Fibroblast of skin of left quadriceps (primary cell): ENCODE measurements at regions not wholly inside any gene's neighbourhood (a gene's known extent, or its start where the extent isn't known, plus 50 kb on each side); places are given as distances from the start of the nearest gene placed in this dataset.
A peak's percentile ranks its signal among the peaks of the same experiment; 100 is the strongest.
"Not testable (repeated sequence)": the region's sequence is repeated elsewhere in the genome, so short reads cannot be mapped to it uniquely, and the experiment has no call there.

Experiments used
- DNase-seq, 2 experiments: peaks; one replicate each; pipeline ENCODE4 v3.0.0-alpha.2; 2013; ENCODE audit warnings: low read depth in 2 of 2

DNA sequence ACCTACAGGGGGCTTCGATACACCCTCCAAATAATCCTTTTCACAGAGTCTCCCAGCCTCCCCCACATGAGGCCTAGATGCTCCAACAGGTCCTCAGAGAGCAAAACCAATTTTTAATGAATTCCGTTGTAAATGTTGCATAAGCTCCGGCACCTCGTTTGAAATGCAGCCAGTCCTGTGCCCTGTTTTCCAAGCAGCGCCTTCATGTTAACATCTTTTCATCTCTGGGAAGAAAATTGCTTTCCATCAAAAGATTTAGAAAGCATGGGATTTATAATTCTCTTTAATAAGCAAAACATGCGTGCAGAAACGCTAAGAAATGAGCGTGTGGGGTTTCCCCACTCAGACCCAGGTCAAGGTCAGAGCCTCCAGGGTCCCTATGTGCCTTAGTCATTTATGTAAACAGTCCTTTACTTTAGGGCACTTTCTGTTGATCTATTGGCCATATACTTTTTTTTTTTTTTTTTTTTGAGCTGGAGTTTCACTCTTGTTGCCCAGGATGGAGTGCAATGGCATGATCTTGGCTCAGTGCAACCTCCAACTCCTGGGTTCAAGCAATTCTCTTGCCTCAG lies 177.5 kb upstream of the S1PR3 start:
- DNase-seq: no peak

DNA sequence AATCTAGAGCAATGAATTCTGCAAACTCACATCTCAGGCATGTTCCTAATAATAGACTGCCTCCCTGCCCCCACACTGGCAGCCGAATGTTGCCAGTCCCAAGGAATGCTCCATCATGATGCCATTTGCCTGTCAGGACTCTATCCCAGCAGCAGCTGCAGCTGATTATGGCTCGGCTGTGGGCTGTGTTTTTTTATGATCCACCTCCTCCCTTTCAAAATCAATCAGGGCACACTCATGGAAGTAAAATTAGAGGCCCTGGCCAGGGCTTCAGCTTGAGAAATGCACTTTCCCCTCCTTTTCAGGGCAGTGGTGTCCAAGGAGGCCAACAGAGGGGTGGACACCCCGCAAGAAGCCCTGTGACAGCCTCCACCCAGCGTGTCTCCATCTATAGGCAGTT lies 176.7 kb upstream of the S1PR3 start:
- DNase-seq: peak; percentile 75 to 78

DNA sequence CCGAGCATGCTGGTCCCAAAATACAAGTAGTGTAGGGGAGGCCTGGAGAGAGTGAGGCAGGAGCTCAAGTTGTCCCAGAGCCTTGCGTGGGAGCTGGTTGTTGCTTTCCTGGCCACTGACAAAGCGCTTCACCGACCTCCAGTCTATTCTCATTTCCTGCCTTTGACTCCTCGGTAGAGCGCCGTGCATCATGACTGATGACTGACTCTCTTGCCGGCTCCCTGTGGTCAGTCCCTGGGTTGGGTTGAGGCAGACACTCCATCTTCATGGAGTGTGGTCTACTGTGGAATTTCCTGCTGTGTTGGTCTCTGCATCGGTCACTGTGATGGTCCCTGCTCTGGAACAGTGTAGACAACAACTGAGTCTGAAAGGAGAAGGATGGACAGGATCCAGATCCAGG lies 175.1 kb upstream of the S1PR3 start:
- DNase-seq: no peak

DNA sequence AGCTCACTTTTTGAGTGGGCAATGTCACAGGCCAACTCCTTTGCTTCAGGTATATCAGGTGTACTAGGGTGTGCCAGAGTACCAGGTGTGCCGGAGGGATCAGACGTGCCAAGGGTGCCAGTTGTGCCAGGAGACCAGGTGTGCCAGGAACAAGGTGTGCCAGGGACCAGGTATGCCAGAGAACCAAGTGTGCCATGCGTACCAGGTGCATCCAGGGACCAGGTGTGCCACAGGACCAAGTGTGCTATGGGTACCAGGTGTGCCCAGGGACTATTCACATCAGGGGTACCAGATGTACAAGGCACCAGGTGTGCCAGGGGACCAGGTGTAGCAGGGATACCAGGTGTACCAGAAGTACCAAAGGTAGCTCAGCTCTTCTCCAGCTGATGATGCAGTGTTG lies 174.7 kb upstream of the S1PR3 start:
- DNase-seq: no peak

DNA sequence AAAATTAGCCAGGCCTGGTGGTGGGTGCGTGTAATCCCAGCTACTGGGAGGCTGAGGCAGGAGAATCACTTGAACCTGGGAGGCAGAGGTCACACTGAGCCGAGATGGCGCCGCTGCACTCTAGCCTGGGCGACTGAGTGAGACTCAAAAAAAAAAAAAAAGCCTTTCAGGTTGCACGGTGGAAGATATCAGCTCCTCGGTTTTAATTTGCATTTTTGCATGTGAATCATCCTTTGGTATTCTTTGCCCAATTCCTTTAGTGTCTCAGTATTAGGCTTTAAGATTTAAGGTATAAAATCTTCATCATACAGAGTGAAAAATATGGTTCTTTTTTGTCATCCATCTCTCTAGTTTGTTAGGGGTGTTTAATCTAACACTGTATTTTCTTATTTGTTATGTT lies 173.6 kb upstream of the S1PR3 start:
- DNase-seq: no peak

DNA sequence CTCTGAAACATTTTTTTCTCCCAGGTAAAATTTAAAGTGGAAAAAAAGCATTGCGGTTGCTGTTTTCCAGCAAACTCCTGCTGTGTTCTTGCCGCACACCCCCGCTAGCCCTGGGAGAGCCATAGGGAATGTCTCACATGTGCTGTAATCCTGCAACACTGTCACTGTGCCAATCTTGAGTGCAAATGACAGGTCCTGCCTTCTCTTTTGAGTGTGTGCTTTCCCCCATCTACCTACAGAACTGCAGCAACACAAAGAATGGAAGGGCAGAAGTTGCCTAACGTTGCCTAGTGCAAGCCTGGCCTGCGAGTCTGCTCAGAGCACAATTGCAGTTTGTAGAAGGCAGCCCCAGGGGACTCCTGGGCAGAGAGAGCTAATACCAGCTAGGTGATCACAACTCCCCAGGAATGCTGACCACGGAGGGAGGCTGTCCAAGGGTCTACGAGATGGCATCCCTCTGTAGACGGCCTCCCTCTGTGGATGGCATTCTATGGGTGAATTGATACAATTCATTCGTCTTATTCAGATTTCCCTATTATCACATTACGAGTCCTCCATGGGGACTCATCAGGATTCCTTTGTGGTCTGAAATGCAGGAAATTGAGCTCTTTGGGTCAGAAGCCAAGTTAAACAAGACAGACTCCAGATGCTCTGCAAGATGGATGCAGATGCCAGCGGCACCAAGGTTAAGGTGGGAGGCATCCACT lies 172.6 kb upstream of the S1PR3 start:
- peak; percentile 72 for DNase-seq

DNA sequence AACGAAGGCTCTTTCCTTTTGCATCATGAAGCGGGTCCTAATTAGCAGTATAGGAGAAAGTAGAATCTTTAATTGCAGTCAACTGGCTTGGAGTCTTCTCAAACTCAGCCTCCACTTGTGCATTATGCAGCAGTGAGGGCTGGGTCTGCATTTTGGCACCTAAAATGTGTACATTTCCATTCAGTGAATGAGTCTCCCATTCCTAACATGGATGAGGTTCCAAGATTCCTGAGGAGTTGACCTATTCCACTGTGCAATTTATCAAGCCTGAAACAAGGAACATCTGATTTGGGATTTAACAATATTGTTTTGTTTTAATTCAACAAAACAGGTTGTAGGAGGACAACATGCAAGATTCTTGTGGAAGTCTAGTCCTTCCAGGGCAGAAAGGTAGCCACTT lies 171.8 kb upstream of the S1PR3 start:
- DNase-seq: no peak

DNA sequence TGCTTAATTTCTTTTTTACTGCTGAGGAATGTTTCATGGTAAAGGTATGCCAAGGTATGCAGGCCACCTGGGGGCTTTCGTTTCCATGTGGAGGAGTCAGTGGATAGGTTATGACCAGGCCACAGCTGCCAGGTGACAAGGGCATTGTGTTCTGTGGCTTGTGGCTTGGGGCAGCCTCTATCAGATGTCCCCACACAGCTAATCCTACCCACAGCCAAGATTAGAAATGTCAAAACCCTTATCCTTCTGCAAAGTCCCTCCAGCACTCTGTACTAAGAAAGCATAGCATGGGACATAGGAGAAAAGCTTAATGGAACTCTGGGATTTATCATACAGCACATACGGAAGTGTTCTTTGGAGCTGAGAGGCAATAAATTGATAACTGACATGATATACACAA lies 171.2 kb upstream of the S1PR3 start:
- no peak for DNase-seq

DNA sequence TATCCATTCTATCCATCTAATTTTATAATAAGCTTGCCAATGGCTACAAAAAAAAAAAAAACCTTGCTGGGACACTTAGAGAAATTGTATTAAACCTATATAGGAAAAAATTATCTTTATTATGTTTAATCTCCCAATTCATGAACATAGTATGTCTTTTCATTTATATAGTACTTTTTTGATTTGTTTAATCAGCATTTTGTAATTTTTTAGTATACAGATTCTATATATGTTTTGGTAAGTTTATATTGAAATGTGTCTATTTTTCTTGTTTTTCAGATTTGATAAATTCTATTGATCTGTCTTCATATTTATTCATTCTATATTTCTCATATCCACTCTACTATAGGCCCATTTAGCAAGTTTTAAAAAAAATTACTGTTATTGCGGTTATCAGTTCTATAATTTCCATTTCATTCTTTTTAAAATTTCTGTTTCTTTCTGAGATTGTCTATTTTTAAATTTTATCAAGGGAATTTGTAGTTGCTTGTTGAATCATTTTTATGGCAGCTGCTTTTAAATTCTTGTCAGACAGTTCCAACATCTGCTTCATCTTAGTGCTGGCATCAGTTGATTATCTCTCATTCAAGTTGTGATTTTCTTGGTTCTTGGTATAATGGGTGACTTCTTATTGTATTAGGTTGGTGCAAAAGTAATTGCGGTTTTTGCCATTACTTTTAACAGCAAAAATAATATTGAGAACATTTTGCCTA lies 170.1 kb upstream of the S1PR3 start:
- DNase-seq: no peak

DNA sequence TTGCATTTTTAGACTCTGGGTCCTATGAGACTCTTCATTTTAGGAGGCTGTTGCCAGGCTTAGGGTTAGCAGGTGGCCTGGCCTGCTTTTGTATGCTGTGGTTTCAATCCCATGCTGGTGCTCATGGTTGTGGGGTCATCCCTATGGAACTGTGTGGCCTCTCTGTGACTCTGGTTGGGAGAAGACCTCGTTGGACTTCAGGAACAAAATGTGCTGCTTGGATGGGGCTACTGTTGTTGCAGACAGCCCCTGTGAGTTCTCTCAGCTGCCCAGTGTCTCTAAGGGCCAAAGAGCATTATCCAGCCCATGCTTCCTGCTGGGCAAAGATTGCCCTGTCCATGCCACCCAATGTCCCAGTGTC lies 169.5 kb upstream of the S1PR3 start:
- no peak for DNase-seq

DNA sequence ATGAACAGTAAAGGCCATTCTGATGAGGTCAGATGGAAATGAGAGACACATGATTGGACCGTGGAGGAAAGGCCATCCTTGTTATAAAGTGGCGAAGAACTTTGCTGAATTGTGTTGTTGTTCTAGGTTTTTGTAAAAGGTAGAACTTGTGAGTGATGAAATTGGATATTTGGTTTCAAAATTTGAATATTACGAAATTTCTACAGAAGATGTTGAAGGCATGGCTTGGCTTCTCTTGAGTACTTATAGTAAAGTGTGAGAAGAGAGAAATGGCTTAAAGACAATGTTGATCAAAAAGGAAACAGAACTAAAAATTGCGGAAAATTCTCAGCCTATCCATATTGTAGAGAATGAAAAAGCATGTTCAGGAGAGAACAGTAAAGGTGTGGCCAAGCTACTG lies 166.6 kb upstream of the S1PR3 start:
- no peak for DNase-seq

DNA sequence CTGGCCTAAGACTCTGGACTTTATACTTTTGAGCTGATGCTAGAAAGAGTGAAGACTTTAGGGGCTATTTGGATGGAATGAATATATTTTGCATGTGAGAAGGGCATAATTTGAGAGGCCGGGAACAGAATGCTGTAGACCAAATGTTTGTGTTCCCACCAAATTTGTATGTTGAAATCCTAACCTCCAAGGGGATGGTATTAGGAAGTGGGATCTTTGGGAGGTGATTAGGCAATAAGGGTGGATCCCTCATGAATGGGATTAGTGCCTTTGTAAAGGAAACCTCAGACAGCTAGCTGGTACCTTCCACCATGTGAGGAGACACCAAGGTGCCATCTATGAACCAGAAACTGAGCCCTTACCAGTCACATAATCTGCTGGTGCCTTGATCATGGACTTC lies 165.1 kb upstream of the S1PR3 start:
- DNase-seq: no peak

DNA sequence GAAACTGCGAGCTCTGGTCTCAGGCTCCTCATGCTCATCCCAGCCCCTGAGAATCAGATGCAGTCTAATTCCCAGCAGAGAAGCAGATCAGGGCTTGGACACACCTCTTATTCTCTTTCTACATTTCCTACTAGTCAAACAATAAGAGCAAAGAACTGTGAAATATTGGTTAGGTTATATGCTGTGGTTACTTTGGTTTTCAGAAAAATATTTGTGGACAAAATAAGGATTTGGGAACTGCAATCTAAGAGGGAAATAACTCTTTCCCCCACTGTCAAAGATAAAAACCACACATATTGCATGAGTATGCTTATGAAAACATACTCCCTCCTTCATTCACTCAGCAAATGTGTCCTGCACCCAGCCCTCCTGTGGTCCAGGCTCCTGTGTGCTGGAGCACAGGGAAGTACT lies 164.5 kb upstream of the S1PR3 start:
- peak; percentile 93 to 94 for DNase-seq

DNA sequence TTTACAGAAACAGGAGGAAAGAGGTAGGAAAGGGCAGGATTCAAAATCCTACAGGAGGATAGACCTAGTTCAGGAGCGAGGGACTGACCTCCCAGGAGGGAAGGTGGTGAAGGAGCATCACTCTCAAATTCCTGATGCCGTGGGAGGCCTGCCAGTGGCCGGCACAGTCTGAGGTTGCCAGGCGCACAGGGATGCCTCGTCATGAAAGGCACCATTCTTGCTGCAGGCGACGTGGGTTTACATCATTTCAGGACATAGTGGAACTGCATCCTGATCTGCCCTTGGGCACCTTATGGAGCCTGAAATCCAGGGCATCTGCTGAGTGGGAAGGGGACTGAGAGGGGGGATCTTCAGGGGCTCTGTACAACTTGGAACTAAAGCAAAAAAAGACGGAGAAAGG lies 163.2 kb upstream of the S1PR3 start:
- DNase-seq: no peak

DNA sequence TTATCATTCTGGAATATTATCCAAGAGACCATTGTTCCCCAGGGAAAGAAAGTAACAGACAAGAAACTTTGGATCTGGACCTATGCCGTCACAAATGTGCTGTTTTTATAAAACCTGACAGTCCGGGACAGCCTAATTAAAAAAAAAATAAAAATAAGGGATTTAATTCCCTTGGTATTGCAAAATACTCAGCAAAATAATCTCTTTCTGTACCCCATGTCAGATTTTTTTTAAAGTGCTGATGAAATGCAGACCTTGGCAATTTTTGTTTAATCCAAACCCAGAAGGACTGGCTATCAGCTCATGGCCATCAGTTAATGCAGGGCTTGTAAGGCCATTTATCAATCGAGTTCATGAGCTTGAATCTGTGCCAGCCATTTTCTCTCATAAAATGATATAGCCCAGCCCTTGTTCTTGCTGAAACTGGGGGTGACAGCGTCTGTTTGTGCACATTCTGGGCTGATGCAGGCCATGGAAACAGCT lies 162.7 kb upstream of the S1PR3 start:
- no peak for DNase-seq

DNA sequence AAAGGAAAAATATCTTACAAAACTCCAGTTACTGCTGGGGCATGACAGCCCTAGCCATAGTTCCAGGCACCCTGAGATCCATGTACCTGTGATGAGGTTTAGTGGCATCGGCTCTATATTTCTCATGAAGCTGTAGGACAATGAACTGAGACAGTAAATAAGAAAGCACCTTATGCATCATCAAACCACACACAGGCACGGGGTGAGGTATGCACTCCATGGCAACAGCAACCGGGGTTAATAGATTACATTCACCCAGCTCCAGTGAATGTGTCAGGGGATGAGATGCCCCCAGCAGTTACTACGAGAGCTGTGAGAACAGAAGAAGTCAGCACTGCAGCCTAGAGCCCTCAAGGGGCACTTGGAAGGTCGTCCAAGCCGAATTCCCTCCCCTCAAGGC lies 162.0 kb upstream of the S1PR3 start:
- DNase-seq: no peak

DNA sequence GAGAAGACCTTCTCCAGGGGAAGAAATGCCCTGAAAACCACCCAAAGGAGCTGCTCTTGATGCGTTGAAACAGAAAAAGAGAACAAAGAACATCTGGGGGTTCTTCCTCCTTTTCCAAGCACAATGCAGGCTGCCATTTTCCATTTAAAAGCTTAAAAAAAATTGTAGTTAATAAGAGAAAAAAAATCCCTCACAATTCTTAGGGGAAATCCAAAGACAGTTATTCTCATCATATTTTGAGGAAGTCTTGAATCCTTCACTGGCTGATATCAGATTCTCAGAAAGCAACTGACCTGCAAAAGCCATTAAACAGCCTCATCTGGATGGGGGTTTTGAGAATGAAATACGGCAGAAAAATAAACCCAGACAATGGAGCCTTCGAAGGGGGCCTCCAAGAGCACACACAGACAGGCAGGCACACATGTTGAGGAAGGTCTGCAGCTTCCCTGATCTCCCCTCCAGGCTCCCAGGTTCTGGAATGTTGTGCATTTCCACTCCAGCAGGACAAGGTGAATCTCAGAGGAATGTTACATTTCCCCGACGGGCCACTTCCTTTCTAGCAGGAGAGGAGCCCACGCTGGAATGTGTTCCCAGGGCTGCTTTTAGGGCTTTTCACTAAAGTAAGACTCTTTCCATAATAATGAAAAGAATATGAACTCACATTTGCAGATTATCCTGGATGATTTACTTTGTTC lies 159.4 kb upstream of the S1PR3 start:
- DNase-seq: no peak

DNA sequence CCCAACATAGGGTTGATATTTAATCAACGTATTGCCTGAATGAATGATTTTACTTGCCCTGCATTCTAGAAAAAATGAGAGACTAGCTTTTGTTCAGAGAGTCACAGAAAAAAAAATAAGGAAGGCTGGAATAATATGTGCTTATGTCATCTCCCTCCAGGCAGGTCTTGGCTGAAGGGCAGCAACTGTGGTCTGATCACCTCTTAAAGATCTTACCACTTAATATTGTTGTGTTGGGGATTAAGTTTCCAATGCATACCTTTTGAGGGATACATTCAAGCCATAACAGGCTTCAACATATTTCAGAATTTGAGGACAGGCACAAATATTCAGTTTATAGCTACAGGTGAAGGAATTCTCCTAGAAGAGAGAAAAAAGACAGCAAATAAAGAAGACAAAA lies 157.3 kb upstream of the S1PR3 start:
- no peak for DNase-seq

DNA sequence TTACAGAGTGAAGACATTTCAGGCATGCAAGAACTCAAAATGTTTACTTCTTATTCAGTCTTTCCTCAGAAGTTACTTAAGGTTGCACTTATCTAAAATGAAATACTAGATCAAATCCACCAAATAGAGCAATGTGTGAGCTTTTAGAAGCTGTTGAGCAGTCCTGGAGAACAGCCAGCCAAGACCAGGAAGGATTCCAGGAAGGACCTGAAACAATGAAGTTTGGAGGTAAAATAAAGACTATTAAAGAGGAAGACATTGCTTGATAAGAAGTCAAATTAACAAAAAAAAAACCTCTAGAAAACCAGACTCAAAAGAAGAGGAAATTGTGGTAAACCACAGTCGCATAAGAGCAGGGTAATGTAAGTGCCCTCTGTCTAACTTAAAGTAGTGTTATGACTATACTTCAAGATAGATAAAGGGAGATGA lies 156.2 kb upstream of the S1PR3 start:
- peak; percentile 40 to 44 for DNase-seq

DNA sequence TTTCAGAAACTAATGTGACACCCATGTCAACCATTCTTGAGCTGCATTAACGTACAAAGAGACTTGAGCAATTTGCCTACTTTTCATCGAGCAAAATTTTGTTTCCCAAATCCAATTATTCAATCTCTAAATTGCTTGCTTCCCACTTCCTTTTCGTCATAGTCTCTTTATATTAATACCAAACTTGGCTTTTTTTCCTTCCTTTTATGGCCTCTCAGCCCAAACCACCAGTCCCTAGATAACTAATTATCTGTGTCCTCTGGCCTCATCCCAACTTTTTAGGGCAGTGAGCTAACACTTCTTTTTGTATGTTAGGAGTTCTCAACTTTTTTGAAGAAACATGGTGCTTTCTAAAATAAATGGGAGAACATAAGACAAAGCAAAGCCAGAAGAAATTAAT lies 155.5 kb upstream of the S1PR3 start:
- DNase-seq: no peak

DNA sequence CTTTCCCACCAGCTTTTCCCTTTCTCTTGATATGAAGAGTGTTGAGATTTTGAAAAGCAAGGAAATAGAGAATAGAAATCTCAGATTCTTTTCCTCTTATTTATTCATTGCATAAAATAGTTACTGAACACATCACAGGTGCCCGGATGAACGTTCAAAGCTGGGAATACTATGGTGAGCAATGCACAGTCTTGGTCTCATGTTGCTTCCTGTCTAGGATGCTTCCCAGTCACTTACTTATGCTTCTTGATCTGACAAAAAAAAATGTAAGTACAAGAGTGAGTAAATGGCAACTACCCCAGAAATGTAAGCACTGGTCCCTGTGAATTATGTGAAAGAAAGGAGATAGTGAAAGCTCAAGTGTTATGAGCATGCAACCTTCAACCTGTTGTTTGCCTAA lies 153.5 kb upstream of the S1PR3 start:
- no peak for DNase-seq

DNA sequence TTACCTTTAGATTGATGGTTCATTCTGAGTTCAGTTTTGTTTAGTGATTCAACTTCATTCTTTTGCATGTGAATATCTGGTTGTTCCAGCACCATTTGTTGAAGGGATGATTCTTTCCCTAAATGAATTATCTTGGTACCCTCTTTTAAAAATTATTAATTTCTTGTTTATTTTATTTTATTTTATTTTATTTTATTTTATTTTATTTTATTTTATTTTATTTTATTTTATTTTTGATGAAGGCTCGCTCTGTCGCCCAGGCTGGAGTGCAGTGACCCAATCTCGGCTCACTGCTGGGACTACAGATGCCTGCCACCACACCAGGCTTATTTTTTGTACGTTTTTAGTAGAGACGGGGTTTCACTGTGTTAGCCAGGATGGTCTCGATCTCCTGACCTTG lies 141.4 kb upstream of the S1PR3 start:
- not testable (repeated sequence) for DNase-seq

DNA sequence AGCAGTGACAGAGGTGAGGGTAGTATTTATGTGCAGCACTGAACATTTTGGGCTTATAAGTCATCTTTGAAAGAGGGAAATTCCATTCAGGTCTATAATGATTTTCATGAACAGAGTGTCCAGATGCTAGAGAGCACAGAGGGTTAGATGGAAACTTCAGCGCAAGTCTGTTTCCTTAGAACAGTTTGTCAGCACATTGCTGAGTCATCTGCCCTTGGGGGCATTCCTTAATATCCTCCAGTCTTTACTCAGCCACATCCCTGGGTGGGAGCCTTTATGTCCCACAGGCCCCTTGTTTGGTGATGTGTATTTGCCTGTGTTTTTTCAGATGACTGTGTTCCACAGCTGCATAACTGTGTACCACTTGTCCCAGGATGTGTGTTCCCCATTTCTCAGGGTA lies 138.5 kb upstream of the S1PR3 start:
- DNase-seq: peak; percentile 63 to 69
